Putamen (tissue), 1 donor: ENCODE measurements at regions not wholly inside any gene's neighbourhood (a gene's known extent, or its start where the extent isn't known, plus 50 kb on each side); places are given as distances from the start of the nearest gene placed in this dataset.

ENCODE experiments used
- DNase-seq: peaks from one replicate; pipeline ENCODE4 v3.0.0-alpha.2; 2016; ENCODE audit warnings: low spot score

- no peak for DNase-seq
These were observed 62.3 kb upstream of the IER3 start for GRCh38 chr6:30806581-30807183.

- no peak for DNase-seq
These were observed 60.0 kb upstream of the IER3 start for GRCh38 chr6:30804333-30804732.

GRCh38 chr6:30802731-30803130, 58.4 kb upstream of the IER3 start:
- DNase-seq = no peak

GRCh38 chr6:30801950-30802349, 57.6 kb upstream of the IER3 start:
- DNase-seq = no peak

- DNase-seq = no peak
These were observed 56.5 kb upstream of the IER3 start for GRCh38 chr6:30800871-30801270.

- no peak for DNase-seq
These were observed 54.9 kb upstream of the IER3 start for GRCh38 chr6:30799210-30799609.

GRCh38 chr6:30798494-30798893, 54.1 kb upstream of the IER3 start:
- no peak for DNase-seq

GRCh38 chr6:30795549-30796293, 51.4 kb upstream of the IER3 start:
- DNase-seq = no peak
